IMR-90 (cell line): ENCODE measurements at regions not wholly inside any gene's neighbourhood (a gene's known extent, or its start where the extent isn't known, plus 50 kb on each side); places are given as distances from the start of the nearest gene placed in this dataset.

ENCODE experiments used
- ATAC-seq: fragments of 200-7000 bp; cut with Tn5 transposase; 2 replicates; pipeline ENCODE4 v1.9.1; 2020; ENCODE audit warnings: low read depth, mild to moderate bottlenecking, moderate library complexity
- BruUV-seq: library from RNA; stranded (reverse); fragments of 400-500 nt; replicated peaks from 2 replicates; lab custom pipeline; 2021; lab: Mats Ljungman, UMichigan
- CTCF ChIA-PET: fragments of 300-600 bp; formaldehyde crosslinking; extraction: SDS; loops from one replicate; lab custom pipeline; 2021; ENCODE audit warnings: antibody characterized with exemption; lab: Yijun Ruan, JAX
- POLR2A ChIA-PET: fragments of 300-600 bp; sonication (Branson Sonifier 250); formaldehyde crosslinking; loops from one replicate; lab custom pipeline; 2022; ENCODE audit warnings: antibody characterized with exemption; ENCODE audit not compliant: unreplicated experiment; lab: Charles Lee
- DNase-seq: peaks from one replicate; pipeline ENCODE4 v3.0.0; 2013
- H2AFZ ChIP-seq: replicated peaks from 2 replicates; pipeline ENCODE3; 2013; ENCODE audit warnings: low read length, mild to moderate bottlenecking; ENCODE audit not compliant: poor library complexity
- H2AK5ac ChIP-seq: 2 replicates; pipeline ENCODE4 v1.6.1; 2013; ENCODE audit warnings: low read depth, low read length, inconsistent platforms
- H2AK9ac ChIP-seq: replicated peaks from 2 replicates; pipeline ENCODE3; 2013; ENCODE audit warnings: mild to moderate bottlenecking, low read depth, low read length, moderate library complexity; ENCODE audit not compliant: poor library complexity
- H2BK120ac ChIP-seq: 2 replicates; pipeline ENCODE4 v1.6.1; 2013; ENCODE audit warnings: low read depth, low read length, inconsistent platforms
- H2BK15ac ChIP-seq: 3 replicates; pipeline ENCODE4 v1.6.1; 2013; ENCODE audit warnings: low read depth, low read length, inconsistent platforms
- H2BK20ac ChIP-seq: 2 replicates; pipeline ENCODE4 v1.6.1; 2013; ENCODE audit warnings: low read depth, mild to moderate bottlenecking, inconsistent platforms, low read length, moderate library complexity
- H2BK5ac ChIP-seq: 2 replicates; pipeline ENCODE4 v1.6.1; 2013; ENCODE audit warnings: mild to moderate bottlenecking, low read depth, low read length, inconsistent platforms; ENCODE audit not compliant: poor library complexity, severe bottlenecking
- H3K14ac ChIP-seq: replicated peaks from 2 replicates; pipeline ENCODE4 v1.6.1; 2013; ENCODE audit warnings: low read depth, low read length, inconsistent platforms
- H3K18ac ChIP-seq: 2 replicates; pipeline ENCODE4 v1.6.1; 2013; ENCODE audit warnings: low read depth, low read length, control low read depth
- H3K23ac ChIP-seq: 2 replicates; pipeline ENCODE4 v1.6.1; 2013; ENCODE audit warnings: low read depth, low read length, inconsistent platforms
- H3K27ac ChIP-seq: 2 replicates; pipeline ENCODE4 v1.5.1; 2013; ENCODE audit warnings: mild to moderate bottlenecking, control low read depth, low read length; ENCODE audit not compliant: insufficient read depth
- H3K27me3 ChIP-seq: 2 replicates; pipeline ENCODE4 v1.6.1; 2013; ENCODE audit warnings: low read length; ENCODE audit not compliant: control insufficient read depth, insufficient read depth
- H3K36me3 ChIP-seq: 2 replicates; pipeline ENCODE4 v1.6.1; 2013; ENCODE audit warnings: low read length, mixed read lengths; ENCODE audit not compliant: control insufficient read depth, insufficient read depth
- H3K4ac ChIP-seq: 2 replicates; pipeline ENCODE4 v1.6.1; 2013; ENCODE audit warnings: low read depth, low read length, inconsistent platforms
- H3K4me1 ChIP-seq: 2 replicates; pipeline ENCODE4 v1.6.1; 2013; ENCODE audit warnings: low read length, mixed read lengths; ENCODE audit not compliant: control insufficient read depth, insufficient read depth
- H3K4me2 ChIP-seq: 2 replicates; pipeline ENCODE4 v1.6.1; 2013; ENCODE audit warnings: low read depth, mild to moderate bottlenecking, control low read depth, low read length, moderate library complexity
- H3K4me3 ChIP-seq: 2 replicates; pipeline ENCODE4 v1.5.1; 2013; ENCODE audit warnings: low read depth, mild to moderate bottlenecking, control low read depth, low read length, moderate library complexity; ENCODE audit not compliant: insufficient read depth
- H3K56ac ChIP-seq: 2 replicates; pipeline ENCODE4 v1.6.1; 2013; ENCODE audit warnings: low read length, inconsistent platforms; ENCODE audit not compliant: insufficient read depth; ENCODE audit errors: extremely low read depth
- H3K79me1 ChIP-seq, 2 experiments: 2 replicates each; pipeline ENCODE4 v1.6.1; 2013; ENCODE audit warnings: low read length in 2 of 2, inconsistent platforms in 1 of 2, low read depth in 1 of 2
- H3K9ac ChIP-seq: 2 replicates; pipeline ENCODE4 v1.6.1; 2013; ENCODE audit warnings: low read depth, low read length, control low read depth
- H3K9me1 ChIP-seq: 2 replicates; pipeline ENCODE4 v1.6.1; 2013; ENCODE audit warnings: low read length, inconsistent platforms; ENCODE audit not compliant: insufficient read depth
- H3K9me3 ChIP-seq: 2 replicates; pipeline ENCODE4 v1.6.1; 2013; ENCODE audit warnings: low read length; ENCODE audit not compliant: control insufficient read depth, insufficient read depth
- H4K20me1 ChIP-seq: 2 replicates; pipeline ENCODE4 v1.6.1; 2013; ENCODE audit warnings: low read length, inconsistent platforms; ENCODE audit not compliant: insufficient read depth
- H4K5ac ChIP-seq: 2 replicates; pipeline ENCODE4 v1.6.1; 2013; ENCODE audit warnings: mild to moderate bottlenecking, low read depth, low read length, control low read depth
- H4K8ac ChIP-seq, 2 experiments: 2 replicates each; pipeline ENCODE4 v1.6.1; 2013; ENCODE audit warnings: low read depth in 2 of 2, low read length in 2 of 2, control low read depth in 1 of 2, inconsistent platforms in 1 of 2
- H4K91ac ChIP-seq: 2 replicates; pipeline ENCODE4 v1.6.1; 2013; ENCODE audit warnings: low read depth, low read length, inconsistent platforms; ENCODE audit not compliant: insufficient read depth
- ELK1 ChIP-seq: fragments of 150-350 bp; IDR thresholded peaks from 2 replicates; pipeline ENCODE4 v1.6.1; 2016; ENCODE audit warnings: low read depth, mild to moderate bottlenecking, low read length, moderate library complexity, borderline replicate concordance
- FOS ChIP-seq: fragments of 150-350 bp; IDR thresholded peaks from 2 replicates; pipeline ENCODE4 v1.6.1; 2016; ENCODE audit warnings: low read depth, low read length
- RAD21 ChIP-seq: IDR thresholded peaks from 2 replicates; pipeline ENCODE4 v1.6.1; 2012; ENCODE audit warnings: low read length, improper control_type of control experiment
- RFX5 ChIP-seq: IDR thresholded peaks from 2 replicates; pipeline ENCODE4 v1.8.0; 2012; ENCODE audit warnings: low read depth, mild to moderate bottlenecking, low read length, moderate library complexity
- WGBS, 2 experiments: methylation state at CpG; one replicate each; pipeline versions ENCODE4 v1.1.5 to v1.1.7; 2013; ENCODE audit warnings: missing lambda C conversion rate in 2 of 2; ENCODE audit not compliant: insufficient read length in 1 of 2; ENCODE audit errors: extremely low coverage in 2 of 2; 5-methylcytosine and 5-hydroxymethylcytosine counted together
- dilution Hi-C: fragments of 300-500 bp; cut with HindIII; formaldehyde crosslinking; loops from one replicate; pipeline ENCODE4 v1.14.3; 2018; ENCODE audit warnings: low sequenced_read_pairs; ENCODE audit not compliant: unreplicated experiment
- in situ Hi-C: fragments of 300-500 bp; cut with MboI; formaldehyde crosslinking; loops from 3 replicates; pipeline ENCODE4 v1.14.3; 2019; ENCODE audit warnings: low sequenced_read_pairs, inconsistent platforms, mixed read lengths
- intact Hi-C: fragments of 100-400 bp; cut with micrococcal nuclease; formaldehyde crosslinking; loops from 2 replicates; pipeline ENCODE4 v1.10.0; 2022

GRCh38 chr9:87798261-87798833 lies 72.4 kb downstream of the CTSL start:
- Histone ChIP-seq H3K27ac (no peak overlapping the region), H2BK5ac (no peak overlapping the region), H2AK5ac (no peak overlapping the region), H3K27me3 (peaks cover 21% of the 10 kb centered on the region), H3K79me1 (no peaks in the 10 kb centered on the region), H3K14ac (no peak overlapping the region), H4K20me1 (no peaks in the 10 kb centered on the region), H3K9me1 (peaks cover 4% of the 10 kb centered on the region), H3K36me3 (no peaks in the 10 kb centered on the region), H3K4me2 (no peak overlapping the region), H4K5ac (no peak overlapping the region), H3K4me1 (peaks cover 2% of the 10 kb centered on the region; the same call in 1 of the 2 replicates), H3K9ac (no peak overlapping the region), H2BK120ac (no peak overlapping the region), H2BK20ac (no peak overlapping the region), H3K9me3 (no peaks in the 10 kb centered on the region), H3K4me3 (no peak overlapping the region), H2AK9ac (no peak overlapping the region), H4K8ac (no peak overlapping the region), H3K4ac (no peak overlapping the region), H2BK15ac (no peak overlapping the region), H3K23ac (no peak overlapping the region), H4K91ac (no peak overlapping the region), H3K56ac (no peak overlapping the region), H3K18ac (no peak overlapping the region), H2AFZ (no peak overlapping the region)
- no CpG with 5 or more reads among the region's 1 CpG for WGBS, 2 experiments
- ChIA-PET POLR2A (no interaction called here), CTCF (no interaction called here)
- intact Hi-C loops (no loop called here), in situ Hi-C loops (no loop called here), dilution Hi-C loops (no loop called here)
- TF ChIP-seq RFX5 (no peak), FOS (no peak), ELK1 (no peak), RAD21 (no peak)
- BruUV-seq = no TSS peak
- DNase-seq (no peak), ATAC-seq (no peak)
